ENCODE measurements at regions not wholly inside any gene's neighbourhood (a gene's known extent, or its start where the extent isn't known, plus 50 kb on each side); places are given as distances from the start of the nearest gene placed in this dataset.

DNA sequence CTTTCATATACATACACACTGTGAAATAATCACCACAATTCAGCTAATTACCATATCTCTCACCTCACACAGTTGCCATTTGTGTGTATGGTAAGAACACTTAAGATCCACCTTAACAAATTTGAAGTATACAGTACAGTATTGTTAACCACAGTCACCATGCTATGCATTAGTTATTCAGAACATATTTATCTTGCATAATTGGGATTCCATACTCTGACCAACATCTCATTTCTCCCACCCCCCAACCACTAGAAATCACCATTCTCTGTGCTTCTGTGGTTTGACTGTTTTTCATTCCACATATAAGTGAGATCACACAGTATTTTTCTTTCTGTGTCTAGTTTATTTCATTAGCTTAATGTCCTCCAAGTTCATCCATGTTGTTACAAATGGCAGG is 247.7 kb upstream of the CTNNB1 start:
- FAIRE-seq (no peak), DNase-seq (ENCODE audit: low read depth in 1 of 2, low spot score in 2 of 2) (no peak)
- H3K56ac ChIP-seq (replicated peaks; ENCODE audit: insufficient read length, low read depth, low read length) = no peak overlapping the region
- H3K79me1 ChIP-seq (ENCODE audit: low read depth, low read length) = no peaks in the 10 kb centered on the region
- H2BK15ac ChIP-seq (ENCODE audit: low read length) = no peak overlapping the region
- H4K91ac ChIP-seq (replicated peaks; ENCODE audit: insufficient read length, low read length) = no peak overlapping the region
- H3K4me3 ChIP-seq (ENCODE audit: extremely low read depth in 1 of 4, insufficient read depth in 2 of 4, low read depth in 3 of 4, low read length in 4 of 4) = no peak overlapping the region
- no peak overlapping the region for H3K23ac ChIP-seq (ENCODE audit: insufficient read length)
- no peaks in the 10 kb centered on the region for H3K4me1 ChIP-seq (replicated peaks in 1 of 4; ENCODE audit: control insufficient read depth in 3 of 4, insufficient read depth in 4 of 4, low read length in 3 of 4)
- H3K9ac ChIP-seq (replicated peaks in 1 of 4; ENCODE audit: extremely low read depth in 1 of 4, low read depth in 3 of 4, low read length in 3 of 4) = no peak overlapping the region
- TF ChIP-seq CBX8 (IDR thresholded peaks at IDR 0.05; ENCODE audit: borderline replicate concordance, low read depth, low read length) (no peak), SP2 (IDR thresholded peaks at IDR 0.05; ENCODE audit: low read length) (no peak)
- no peak overlapping the region for H2BK120ac ChIP-seq (replicated peaks; ENCODE audit: low read depth, low read length)
- H2AFZ ChIP-seq (ENCODE audit: low read length) = no peak overlapping the region
- no peaks in the 10 kb centered on the region for H4K20me1 ChIP-seq (replicated peaks in 1 of 2; ENCODE audit: control insufficient read depth in 1 of 2, insufficient read depth in 2 of 2, low read length in 2 of 2)
- H3K4ac ChIP-seq (replicated peaks; ENCODE audit: insufficient read length, low read depth, low read length) = no peak overlapping the region
- H3K18ac ChIP-seq (ENCODE audit: extremely low read depth, low read length) = no peak overlapping the region
- no peak overlapping the region for H3K27ac ChIP-seq (ENCODE audit: low read depth, low read length)
- H3K9me3 ChIP-seq (ENCODE audit: insufficient read depth in 2 of 2, low read depth in 1 of 2, low read length in 1 of 2) = peaks cover 4 to 8% of the 10 kb centered on the region in 2 experiments; a peak in 3 of 4 replicates
- H3K36me3 ChIP-seq (ENCODE audit: control insufficient read depth in 2 of 4, insufficient read depth in 4 of 4, low read length in 3 of 4) = no peaks in the 10 kb centered on the region
- no peak overlapping the region for H3K14ac ChIP-seq (ENCODE audit: insufficient read length)
- H2AK5ac ChIP-seq (ENCODE audit: low read depth, low read length) = no peak overlapping the region
- CTCF ChIA-PET (ENCODE audit: partially characterized antibody) = interaction anchor here (0.9 to 1.4 kb wide), 2 partner anchors 14 to 371 kb away, joined by 3 to 6 read pairs; no protein-coding TSS in a partner anchor
- H2BK20ac ChIP-seq (ENCODE audit: low read length) = no peak overlapping the region
- H4K8ac ChIP-seq (ENCODE audit: extremely low read depth, insufficient read depth, low read length) = no peak overlapping the region
- H2BK5ac ChIP-seq (ENCODE audit: low read depth, low read length) = no peak overlapping the region
- H3K4me2 ChIP-seq (ENCODE audit: insufficient read depth in 1 of 2, low read depth in 2 of 2, low read length in 2 of 2) = no peak overlapping the region
- H4K5ac ChIP-seq (ENCODE audit: insufficient read length, low read depth, low read length) = no peak overlapping the region
- POLR2A ChIA-PET (ENCODE audit: partially characterized antibody) = no interaction called here
- no peak overlapping the region for H2BK12ac ChIP-seq (ENCODE audit: low read depth, low read length)
- H3K79me2 ChIP-seq (ENCODE audit: control insufficient read depth in 1 of 2, insufficient read depth in 2 of 2, low read length in 2 of 2) = no peaks in the 10 kb centered on the region
- no peaks in the 10 kb centered on the region for H3K27me3 ChIP-seq (replicated peaks in 1 of 4; ENCODE audit: control insufficient read depth in 3 of 4, extremely low read depth in 1 of 4, insufficient read depth in 3 of 4, low read length in 3 of 4)
- H3K23me2 ChIP-seq (ENCODE audit: low read depth, low read length) = no peaks in the 10 kb centered on the region
